GM12892 (cell line): ENCODE measurements at regions not wholly inside any gene's neighbourhood (a gene's known extent, or its start where the extent isn't known, plus 50 kb on each side); places are given as distances from the start of the nearest gene placed in this dataset.

Experiments used
- POLR2A ChIP-seq: IDR thresholded peaks from 2 replicates; pipeline ENCODE4 v1.6.1; 2011; ENCODE audit warnings: low read depth, low read length, control low read depth
- POLR2AphosphoS5 ChIP-seq: IDR thresholded peaks from 2 replicates; pipeline ENCODE4 v1.6.1; 2011; ENCODE audit warnings: low read depth, low read length, control low read depth

DNA sequence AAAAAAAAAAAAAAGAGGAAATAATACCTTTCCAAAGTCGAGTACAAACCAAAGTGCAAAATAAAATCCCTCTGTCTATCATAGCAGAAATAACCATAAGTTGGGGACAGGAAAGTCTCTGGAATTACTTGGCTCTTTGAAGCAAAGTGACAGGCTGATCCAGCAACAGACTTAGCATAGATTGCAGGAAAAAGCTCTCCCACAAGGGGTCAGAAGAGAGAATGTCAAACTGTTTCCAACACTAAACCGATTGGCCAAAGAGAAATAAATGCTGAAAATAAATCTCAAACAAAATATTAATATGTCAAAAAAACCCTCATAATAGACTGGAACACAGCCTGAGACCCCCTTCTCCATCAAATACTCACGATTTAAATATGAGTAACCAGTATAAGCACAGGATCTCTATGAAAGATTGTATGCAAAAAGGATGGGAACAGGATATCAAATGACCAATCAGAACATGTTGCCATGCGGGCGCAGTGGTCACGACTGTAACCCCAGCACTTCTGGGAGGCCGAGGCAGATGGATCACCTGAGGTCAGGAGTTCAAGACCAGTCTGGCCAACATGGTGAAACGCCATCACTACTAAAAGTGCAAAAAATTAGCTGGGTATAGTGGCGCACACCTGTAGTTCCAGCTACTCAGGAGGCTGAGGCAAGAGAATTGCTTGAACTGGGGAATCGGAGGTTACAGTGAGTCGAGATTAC lies 1000.7 kb upstream of the LRRN3 start:
- TF ChIP-seq POLR2A (no peak), POLR2AphosphoS5 (no peak)
